Activated CD4-positive, alpha-beta T cell treated with anti-CD3 and anti-CD28 coated beads for 1 hour (primary cell): ENCODE measurements at regions not wholly inside any gene's neighbourhood (a gene's known extent, or its start where the extent isn't known, plus 50 kb on each side); places are given as distances from the start of the nearest gene placed in this dataset.

Experiments used
- DNase-seq: peaks from one replicate; pipeline ENCODE4 v3.0.0-alpha.2; 2020

DNA sequence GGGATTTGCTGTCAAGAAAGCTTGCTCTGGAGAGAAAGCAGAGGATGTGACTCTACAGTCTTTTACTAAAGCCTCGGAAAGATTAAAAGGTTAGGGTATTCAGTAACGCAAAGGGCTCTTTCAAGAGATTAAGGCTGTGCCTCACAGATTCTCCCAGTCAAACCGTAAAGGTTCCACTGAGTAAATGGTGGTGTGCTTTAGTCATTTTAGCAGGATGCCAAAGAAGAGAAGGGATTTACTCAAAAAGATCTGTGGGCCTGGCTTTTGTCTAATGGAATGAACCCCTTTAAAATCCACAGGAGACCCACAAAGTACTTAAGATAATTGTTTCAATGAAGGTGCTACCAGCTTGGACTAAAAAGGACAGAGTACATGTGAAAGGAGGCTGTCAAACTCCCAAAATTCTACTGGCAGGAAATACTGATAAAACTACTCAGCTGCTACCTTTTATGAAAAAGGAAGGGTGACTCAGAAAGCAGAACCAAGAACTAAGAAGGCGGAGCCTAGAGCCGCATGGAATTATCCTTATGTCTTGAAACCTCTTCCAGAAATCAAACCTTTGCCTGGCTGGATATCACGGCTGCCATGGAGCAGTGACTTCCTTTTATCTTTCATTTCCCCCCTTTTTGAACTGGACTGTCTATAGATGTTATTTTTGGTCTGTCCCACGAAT, 670.2 kb upstream of the ZEB2 start:
- no peak for DNase-seq

- no peak for DNase-seq
These were observed 666.4 kb upstream of the ZEB2 start for GRCh38 chr2:145186303-145186702.

DNA sequence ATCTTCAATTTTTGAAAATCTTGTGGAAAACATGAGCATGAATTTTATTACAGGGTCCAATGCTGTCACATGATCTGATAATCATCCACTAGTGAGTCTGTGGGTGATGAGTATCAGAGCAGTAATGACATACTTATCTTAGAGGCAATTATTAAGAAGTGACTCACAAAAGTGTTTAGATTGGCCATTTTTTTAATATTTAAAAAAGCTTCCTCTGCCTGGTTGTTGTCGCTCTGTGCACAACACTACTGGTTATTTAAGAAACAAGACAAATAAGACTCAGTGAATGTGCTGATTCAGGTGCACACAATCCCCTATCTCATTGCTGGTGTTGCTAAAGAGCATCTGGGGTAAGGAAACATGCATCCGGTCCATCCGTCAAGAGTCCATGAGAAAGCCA, 665.8 kb upstream of the ZEB2 start:
- DNase-seq = no peak

DNA sequence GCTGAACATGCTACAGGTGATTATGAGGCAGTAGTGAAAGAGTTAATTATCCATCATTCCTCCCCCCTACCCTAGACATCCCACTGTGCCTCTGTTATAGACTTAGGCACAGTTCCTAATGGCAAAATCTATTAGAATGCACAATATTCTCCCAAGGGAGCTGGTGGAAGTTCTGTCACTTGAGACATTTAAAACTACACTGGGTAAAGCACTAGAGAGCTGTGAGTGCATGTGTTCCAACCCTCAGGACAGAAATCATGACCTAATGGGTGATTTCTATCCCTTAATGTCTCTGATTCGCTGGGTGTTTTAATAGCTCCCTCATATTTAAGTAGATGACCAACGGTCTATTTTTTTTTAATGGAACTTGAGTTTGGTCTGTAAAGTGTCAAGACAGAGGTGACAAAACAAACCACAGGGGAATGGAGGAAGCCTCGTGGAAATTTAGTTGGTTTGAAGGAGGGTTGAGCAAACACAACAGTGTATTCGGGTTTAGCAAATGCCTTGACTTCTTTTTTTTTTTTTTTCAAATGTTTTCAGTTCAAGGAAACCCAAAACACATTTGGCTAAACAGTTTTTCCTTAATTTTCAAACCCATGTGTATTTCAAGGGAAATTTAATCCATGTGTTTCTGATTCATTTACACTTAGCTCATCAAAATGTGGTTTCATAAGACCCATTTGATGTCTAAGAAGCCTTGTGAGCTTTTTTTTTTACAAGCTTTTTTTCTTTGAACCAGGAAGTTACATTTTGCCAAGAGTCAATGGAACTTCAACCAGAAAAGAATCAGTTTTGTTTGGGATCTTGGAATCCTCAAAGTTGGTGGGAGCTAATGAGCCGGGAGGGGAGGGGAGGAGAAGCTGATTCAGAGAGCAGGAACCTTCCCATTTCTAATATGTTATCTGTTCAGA, 665.1 kb upstream of the ZEB2 start:
- DNase-seq = no peak

- no peak for DNase-seq
These were observed 649.4 kb upstream of the ZEB2 start for GRCh38 chr2:145169285-145169684.

DNA sequence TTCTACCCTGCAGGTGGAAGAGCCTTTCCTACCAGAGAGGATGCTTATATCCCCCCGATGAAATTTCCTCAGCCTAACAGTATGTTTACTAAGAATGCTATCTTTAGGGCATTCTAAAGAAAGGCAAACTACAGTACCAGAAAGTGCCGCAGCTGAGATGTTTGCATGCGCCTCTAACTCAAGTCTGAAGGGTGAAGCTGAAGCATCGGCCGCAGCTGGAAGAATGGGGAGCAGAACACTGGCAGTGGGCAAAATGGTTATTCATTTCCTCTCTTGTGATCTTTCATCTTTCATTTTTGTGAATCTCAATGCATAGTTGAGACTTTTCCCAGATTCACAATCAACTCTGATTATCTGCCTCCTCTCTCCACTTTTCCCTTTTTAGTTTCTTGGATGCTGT, 648.2 kb upstream of the ZEB2 start:
- no peak for DNase-seq

- DNase-seq = no peak
These were observed 646.9 kb upstream of the ZEB2 start for GRCh38 chr2:145166731-145167302.

- no peak for DNase-seq
These were observed 641.7 kb upstream of the ZEB2 start for GRCh38 chr2:145161656-145162055.

GRCh38 chr2:145160855-145161254, 640.9 kb upstream of the ZEB2 start:
- DNase-seq = no peak

- no peak for DNase-seq
These were observed 639.8 kb upstream of the ZEB2 start for GRCh38 chr2:145159676-145160075.

DNA sequence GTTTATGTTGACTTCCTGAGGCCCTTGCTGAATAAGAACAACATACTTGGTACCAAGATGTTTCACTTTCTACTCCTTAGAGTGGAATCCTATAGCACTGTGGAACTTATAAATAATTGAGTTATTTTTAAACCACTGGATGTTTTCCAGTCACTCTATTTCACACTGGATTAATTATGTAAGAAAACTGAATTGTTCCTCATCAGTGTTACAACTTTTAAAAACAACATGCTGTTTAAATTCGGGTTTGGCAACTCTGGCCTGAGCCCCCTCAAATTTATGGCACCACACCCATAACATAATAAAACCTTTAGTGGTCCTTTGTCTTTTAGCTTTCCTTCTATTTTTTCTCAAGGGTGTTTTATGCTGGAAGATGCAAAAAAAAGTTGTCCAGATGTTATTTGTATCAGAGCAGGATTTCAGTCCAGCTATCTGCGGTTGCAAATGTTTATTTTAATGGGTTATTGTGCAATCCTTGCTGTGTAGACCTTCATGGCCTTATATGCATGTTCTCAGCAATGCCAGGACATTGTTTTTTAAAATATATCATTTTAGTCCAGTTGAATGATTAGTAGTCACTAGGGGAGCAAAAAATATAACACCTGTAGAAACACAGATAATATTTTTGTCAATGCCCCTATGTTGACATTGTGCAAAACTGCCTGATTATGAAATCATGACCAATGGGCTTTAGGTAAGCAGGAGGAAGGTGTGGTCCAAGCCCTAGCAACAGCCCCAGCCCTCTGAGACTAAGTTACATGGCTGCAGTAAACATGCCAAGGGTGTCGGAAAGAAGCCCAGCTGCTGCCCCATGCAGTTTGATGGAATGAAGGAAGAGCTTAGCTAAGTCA, 638.0 kb upstream of the ZEB2 start:
- DNase-seq = no peak

GRCh38 chr2:145157036-145157675, 637.2 kb upstream of the ZEB2 start:
- DNase-seq = no peak

DNA sequence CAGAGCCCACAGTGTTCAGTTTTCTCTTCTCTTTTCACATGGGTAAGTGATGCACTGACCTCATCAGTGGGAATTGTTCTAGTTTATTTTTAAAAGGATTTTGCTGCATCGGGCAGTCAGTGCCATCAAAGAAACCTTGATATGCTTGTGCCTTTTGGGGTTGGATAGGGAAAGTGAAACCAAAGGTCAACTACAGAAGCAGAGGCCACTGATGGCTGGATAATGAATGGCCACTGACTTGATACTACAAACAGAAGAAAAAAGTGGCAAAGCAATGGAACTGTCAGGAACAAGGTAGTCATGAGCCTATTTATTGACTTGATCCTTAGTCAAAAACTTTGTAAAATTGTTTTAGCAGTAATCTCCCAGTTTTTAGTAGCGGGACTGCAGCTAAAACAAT, 636.3 kb upstream of the ZEB2 start:
- no peak for DNase-seq

GRCh38 chr2:145155196-145155595, 635.3 kb upstream of the ZEB2 start:
- DNase-seq = no peak

DNA sequence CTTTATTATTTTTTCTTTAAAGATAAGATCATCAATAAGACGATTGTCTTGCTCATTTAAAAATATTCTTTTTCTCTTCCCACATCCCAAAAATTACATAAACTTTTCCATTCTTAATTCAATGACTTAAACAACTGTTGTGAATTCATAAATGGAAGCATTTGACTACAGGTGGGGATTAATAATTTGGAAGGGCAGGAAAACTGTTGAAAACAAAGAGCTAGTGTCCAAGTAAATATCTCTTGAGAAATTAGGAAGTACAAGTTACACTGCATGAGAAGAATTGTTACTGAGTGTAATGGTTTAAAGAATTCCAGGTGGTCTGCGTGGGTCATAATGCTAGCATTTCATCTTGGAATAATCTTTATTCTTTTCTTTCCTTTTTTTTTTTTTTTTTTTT, 634.8 kb upstream of the ZEB2 start:
- no peak for DNase-seq

GRCh38 chr2:145146691-145147090, 626.8 kb upstream of the ZEB2 start:
- DNase-seq = no peak

GRCh38 chr2:145144131-145144728, 624.3 kb upstream of the ZEB2 start:
- no peak for DNase-seq

- DNase-seq = no peak
These were observed 622.1 kb upstream of the ZEB2 start for GRCh38 chr2:145141981-145142380.

DNA sequence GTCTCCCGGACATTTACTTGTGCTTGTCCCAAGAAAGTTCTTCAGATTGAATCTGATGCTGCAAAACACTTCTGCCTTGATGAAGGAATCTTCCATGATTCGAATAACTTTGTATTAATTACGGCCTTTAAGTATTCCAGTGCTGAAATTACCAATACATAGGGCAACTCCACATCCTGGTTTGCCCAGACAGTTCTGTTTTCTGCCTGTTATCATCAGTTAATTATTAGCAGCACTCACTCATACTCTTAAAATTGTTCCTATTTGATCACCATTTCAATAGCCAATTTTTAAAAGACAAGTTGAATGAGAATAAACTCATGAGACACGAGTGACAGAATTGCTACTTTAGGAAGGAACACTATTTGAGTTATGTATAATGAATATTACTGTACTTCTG, 620.7 kb upstream of the ZEB2 start:
- no peak for DNase-seq

- DNase-seq = no peak
These were observed 618.7 kb upstream of the ZEB2 start for GRCh38 chr2:145138626-145139025.

GRCh38 chr2:145137901-145138300, 618.0 kb upstream of the ZEB2 start:
- no peak for DNase-seq

DNA sequence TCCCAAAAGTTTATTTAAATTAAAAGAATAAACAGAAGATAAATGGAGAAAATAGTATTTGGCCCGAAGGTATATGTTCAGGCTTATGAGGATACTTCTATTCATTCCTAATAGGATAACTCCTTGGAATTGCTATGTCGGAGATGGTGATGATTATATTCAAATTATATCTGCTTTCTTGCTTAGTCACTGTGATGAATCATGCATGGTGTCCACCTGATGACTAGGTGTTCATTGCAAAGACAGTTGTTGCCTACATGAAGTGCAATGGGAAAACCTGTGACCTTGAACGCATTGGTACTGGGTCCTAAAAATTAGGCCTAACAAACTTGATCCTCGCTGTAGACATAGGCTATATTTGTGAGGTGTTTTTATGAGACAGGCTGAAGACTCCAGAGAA, 617.3 kb upstream of the ZEB2 start:
- DNase-seq = no peak
